Small intestine (tissue), 7 donors: ENCODE measurements at regions not wholly inside any gene's neighbourhood (a gene's known extent, or its start where the extent isn't known, plus 50 kb on each side); places are given as distances from the start of the nearest gene placed in this dataset.

Experiments
- DNase-seq, 2 donors: peaks; one replicate each; pipeline versions ENCODE4 v3.0.0 to v3.0.0-alpha.2; 2013
- FAIRE-seq: peaks from 2 replicates; lab custom pipeline; 2012; peaks lifted over from hg19 to GRCh38; lab: Jason Lieb, UNC
- H3K27ac ChIP-seq, 3 donors: one replicate each; pipeline ENCODE4 v1.5.1; 2013; ENCODE audit warnings: low read length in 2 of 3, mild to moderate bottlenecking in 2 of 3, control low read depth in 1 of 3, inconsistent platforms in 1 of 3, low read depth in 1 of 3, moderate library complexity in 1 of 3
- H3K27me3 ChIP-seq, 3 donors: one replicate each; pipeline ENCODE4 v1.6.1; 2013; ENCODE audit warnings: low read length in 3 of 3, inconsistent platforms in 1 of 3; ENCODE audit not compliant: control insufficient read depth in 3 of 3, insufficient read depth in 3 of 3
- H3K36me3 ChIP-seq, 3 donors: one replicate each; pipeline ENCODE4 v1.6.1; 2013; ENCODE audit warnings: low read length in 3 of 3, inconsistent platforms in 1 of 3, low read depth in 1 of 3, mild to moderate bottlenecking in 1 of 3, moderate library complexity in 1 of 3; ENCODE audit not compliant: control insufficient read depth in 3 of 3, insufficient read depth in 2 of 3
- H3K4me1 ChIP-seq, 3 donors: one replicate each; pipeline ENCODE4 v1.6.1; 2013; ENCODE audit warnings: low read length in 2 of 3, inconsistent platforms in 1 of 3, low read depth in 1 of 3, mild to moderate bottlenecking in 1 of 3, moderate library complexity in 1 of 3; ENCODE audit not compliant: control insufficient read depth in 3 of 3, insufficient read depth in 2 of 3
- H3K4me3 ChIP-seq, 3 donors: one replicate each; pipeline ENCODE4 v1.5.1; 2013; ENCODE audit warnings: low read length in 3 of 3, control low read depth in 1 of 3, inconsistent platforms in 1 of 3, low read depth in 1 of 3, mild to moderate bottlenecking in 1 of 3, moderate library complexity in 1 of 3
- H3K9me3 ChIP-seq, 2 donors: one replicate each; pipeline ENCODE4 v1.6.1; 2013; ENCODE audit warnings: low read depth in 1 of 2, low read length in 1 of 2; ENCODE audit not compliant: control insufficient read depth in 2 of 2, insufficient read depth in 1 of 2
- WGBS, 3 donors: extraction: QIAGEN DNeasy Blood & Tissue Kit; methylation state at CpG; one replicate each; pipeline ENCODE4 v1.1.7; 2013; 5-methylcytosine and 5-hydroxymethylcytosine counted together
- donor health status: healthy with polysubstance abuse.
- donor health status: control.
- donor health status: control.
- donor health status: Bipolar disorder and iron deficiency.
- donor health status: healthy.

DNA sequence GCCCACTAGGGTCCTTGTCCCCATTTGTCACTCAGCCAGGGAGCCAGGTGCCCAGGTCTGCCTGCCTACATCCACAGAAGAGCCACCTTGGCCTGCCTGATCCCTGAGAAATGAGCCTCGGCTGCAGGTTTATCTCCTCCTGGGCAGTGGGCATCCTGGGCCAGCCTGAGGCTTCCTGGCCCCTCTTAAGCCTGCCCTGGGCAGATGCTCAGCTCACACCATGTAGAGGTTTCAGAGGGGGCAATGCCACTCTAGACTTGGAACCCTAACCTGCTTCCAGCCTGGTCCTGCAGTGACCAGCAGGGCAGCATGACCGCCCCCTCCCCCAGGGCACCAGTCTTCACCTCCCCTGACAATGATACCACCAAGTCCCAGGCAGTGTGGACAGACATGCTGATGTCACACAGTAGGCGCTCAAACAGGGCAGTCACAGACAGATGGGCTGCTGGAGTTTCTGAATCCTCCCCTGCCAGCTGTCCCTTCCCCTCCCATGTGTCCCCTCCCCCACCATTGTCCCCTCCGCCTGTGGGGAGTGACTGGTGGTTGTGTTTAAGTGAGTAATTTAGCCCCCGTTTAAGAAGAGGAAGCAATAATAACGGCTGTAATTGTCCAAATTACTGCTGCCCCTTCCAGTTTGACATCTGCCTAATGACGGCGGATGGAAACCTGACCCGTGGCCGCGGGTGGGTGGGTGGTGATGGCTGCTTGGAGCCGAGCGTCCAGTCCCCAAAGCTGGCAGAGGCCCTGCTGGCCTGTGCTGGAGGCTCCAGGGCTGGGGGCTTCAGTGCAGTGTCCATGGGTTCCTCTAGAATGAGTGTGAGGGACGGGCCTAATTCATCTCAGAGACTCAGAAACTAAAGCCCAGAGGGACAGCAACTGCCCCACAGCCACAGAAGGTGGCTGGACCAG lies 147.7 kb downstream of the BARX1 start:
- no peak overlapping the region for H3K4me3 ChIP-seq
- H3K27me3 ChIP-seq = peaks cover 0 to 4% (median 2%) of the 10 kb centered on the region in 3 donors
- DNase-seq (no peak), FAIRE-seq (no peak)
- peaks cover 0 to 4% of the 10 kb centered on the region in 2 donors for H3K9me3 ChIP-seq
- 61 to 62% (median 62%) methylated on average over 14 of the region's 14 CpGs for WGBS, 3 donors
- no peaks in the 10 kb centered on the region for H3K4me1 ChIP-seq
- H3K27ac ChIP-seq = no peak overlapping the region
- H3K36me3 ChIP-seq = no peaks in the 10 kb centered on the region

DNA sequence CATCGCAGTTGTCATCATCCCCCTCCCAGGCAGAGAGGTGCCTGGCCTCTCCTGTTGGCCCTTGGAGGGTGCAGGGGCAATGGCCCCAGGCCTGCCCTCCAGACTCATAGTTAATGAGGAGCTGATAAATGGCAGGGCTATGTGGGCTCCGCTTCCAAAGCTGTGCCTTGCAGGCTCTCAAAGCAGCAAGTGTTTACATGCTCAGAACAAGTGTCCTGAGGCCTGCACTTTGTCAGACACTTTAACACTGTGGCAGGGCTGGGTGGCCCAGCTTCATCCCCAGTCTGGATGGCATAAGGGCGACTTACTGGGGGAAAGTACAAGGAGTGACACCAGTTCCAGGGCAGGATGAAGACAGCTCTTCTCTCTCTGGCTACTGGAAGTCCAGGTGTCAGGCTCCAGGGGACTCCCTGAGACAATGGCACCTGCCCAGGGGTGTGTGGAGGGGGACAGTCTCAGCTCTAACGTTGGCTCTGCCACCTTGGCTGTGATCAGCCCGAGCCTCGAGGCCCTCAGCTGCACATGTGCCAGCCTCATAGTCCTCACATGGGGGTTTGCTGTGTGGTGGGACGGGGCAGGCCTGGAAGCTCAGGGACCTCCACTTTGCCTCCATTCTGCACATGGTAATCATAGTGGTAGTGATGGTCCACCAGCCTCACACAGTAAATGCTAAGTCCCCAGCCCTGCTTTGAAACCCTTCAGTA lies 153.4 kb downstream of the BARX1 start:
- FAIRE-seq (no peak), DNase-seq (no peak)
- Histone ChIP-seq H3K36me3 (no peaks in the 10 kb centered on the region), H3K27ac (no peak overlapping the region), H3K4me1 (no peaks in the 10 kb centered on the region), H3K4me3 (no peak overlapping the region), H3K27me3 (no peaks in the 10 kb centered on the region), H3K9me3 (peaks cover 0 to 2% of the 10 kb centered on the region in 2 donors)
- 68 to 75% (median 70%) methylated on average over 7 of the region's 7 CpGs for WGBS, 3 donors

DNA sequence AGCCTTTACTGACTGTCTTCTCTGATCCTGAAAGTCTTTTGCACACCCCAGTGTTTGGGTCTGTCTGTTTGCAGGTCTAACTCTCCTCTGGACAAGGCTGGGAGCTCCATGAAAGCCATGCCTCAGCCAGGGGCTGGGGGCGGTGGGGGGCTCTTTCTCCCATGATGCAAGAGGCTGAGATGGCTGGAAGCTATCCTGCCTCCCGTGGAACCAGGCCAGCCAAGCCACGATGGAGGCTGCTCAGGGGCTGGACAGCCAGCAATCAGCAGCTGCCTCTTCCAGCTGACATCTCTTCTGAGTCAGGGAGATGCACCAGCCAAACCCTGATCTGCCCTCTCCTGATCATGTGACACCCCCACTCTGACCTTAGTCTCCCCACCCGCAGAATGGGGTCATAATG lies 154.0 kb downstream of the BARX1 start:
- Histone ChIP-seq H3K27ac (no peak overlapping the region), H3K4me3 (no peak overlapping the region), H3K9me3 (peaks cover 0 to 2% of the 10 kb centered on the region in 2 donors), H3K27me3 (no peaks in the 10 kb centered on the region), H3K4me1 (no peaks in the 10 kb centered on the region), H3K36me3 (no peaks in the 10 kb centered on the region)
- DNase-seq (no peak), FAIRE-seq (no peak)
- WGBS, 3 donors = 57 to 85% (median 63%) methylated on average over 4 of the region's 4 CpGs

DNA sequence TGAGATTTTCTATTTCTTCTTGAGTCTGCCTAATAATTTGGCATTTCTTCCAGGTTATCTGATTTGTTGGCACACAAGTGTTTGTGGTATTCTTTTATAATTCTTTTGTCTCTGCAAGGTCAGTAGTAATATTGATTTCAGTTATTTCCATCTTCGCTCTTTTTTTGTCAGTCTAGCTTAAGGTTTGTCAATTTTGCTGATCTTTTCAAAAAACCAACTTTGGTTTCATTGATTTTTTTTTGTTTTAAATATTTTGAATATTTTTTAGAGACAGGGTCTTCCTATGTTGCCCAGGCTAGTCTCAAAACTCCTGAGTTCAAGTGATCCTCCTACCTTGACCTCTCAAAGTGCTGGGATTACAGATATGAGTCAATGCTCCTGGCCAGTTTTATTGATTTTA lies 162.8 kb downstream of the BARX1 start:
- no peaks in the 10 kb centered on the region for H3K27me3 ChIP-seq
- no peaks in the 10 kb centered on the region for H3K4me1 ChIP-seq
- no peak for FAIRE-seq
- H3K9me3 ChIP-seq = no peaks in the 10 kb centered on the region
- no peak overlapping the region for H3K4me3 ChIP-seq
- no peaks in the 10 kb centered on the region for H3K36me3 ChIP-seq
- DNase-seq = no peak
- 92 to 98% (median 94%) methylated on average over 1 of the region's 1 CpG for WGBS, 3 donors
- H3K27ac ChIP-seq = no peak overlapping the region

DNA sequence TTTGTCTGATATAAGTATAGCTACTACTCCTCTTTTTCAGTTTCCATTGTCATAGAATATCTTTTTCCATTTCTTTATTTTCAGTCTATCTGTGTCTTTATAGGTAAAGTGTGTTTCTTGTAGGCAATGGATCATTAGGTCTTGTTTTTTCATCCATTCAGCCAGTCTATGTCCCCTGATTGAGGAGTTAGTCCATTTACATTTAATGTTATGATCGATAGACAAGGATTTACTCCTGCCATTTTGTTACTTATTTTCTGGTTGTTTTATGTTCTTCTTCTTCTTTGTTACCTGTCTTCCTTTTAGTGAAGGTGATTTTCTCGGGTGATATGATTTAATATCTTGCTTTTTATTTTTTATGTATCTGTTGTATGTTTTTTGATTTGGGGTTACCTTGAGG lies 169.0 kb downstream of the BARX1 start:
- Histone ChIP-seq H3K27me3 (no peaks in the 10 kb centered on the region), H3K9me3 (no peaks in the 10 kb centered on the region), H3K27ac (no peak overlapping the region), H3K36me3 (no peaks in the 10 kb centered on the region), H3K4me1 (no peaks in the 10 kb centered on the region), H3K4me3 (no peak overlapping the region)
- DNase-seq = no peak
- FAIRE-seq = no peak
- WGBS, 3 donors = 76 to 83% (median 82%) methylated on average over 2 of the region's 2 CpGs

DNA sequence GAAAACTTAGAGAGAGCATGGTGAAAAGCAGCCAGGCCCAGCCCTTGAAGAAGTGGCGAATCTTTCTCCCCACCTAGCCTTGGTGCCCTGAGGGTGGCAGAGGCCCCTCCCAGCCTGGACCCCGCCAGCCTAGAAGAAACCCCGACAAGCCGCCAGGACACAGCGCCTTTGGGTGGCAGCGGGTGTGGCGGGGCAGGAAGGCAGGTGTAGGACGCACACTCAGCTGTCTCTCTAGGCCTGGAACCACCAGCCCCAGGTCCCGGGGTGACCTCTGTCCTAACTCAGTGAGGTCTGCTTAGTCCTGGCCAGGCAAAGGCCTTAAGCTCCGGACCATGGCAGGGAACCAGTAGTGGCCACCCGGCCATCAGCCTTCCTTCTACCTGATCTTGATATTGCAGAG lies 178.3 kb downstream of the BARX1 start:
- Histone ChIP-seq H3K4me3 (no peak overlapping the region), H3K36me3 (no peaks in the 10 kb centered on the region), H3K27ac (no peak overlapping the region), H3K9me3 (no peaks in the 10 kb centered on the region), H3K4me1 (no peaks in the 10 kb centered on the region), H3K27me3 (no peaks in the 10 kb centered on the region)
- no peak for DNase-seq
- no peak for FAIRE-seq
- WGBS, 3 donors = 82 to 90% (median 89%) methylated on average over 11 of the region's 11 CpGs

DNA sequence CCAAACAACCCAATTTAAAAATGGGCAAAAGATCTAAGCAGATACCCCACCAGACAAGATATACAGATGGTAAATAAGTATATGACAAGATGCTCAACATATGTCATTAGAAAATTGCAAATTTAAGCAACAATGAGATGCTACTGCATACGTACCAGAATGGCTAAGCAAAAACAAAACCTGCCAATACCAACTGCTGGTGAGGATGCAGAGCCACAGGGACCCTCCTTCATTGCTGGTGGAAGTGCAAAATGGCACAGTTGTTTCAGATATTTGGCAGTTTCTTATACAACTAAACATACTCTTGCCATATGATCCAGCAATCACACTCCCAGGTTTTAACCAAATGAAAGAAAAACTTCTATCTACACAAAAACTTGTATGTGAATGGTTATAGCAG lies 178.9 kb downstream of the BARX1 start:
- H3K36me3 ChIP-seq = no peaks in the 10 kb centered on the region
- H3K27ac ChIP-seq = no peak overlapping the region
- no peaks in the 10 kb centered on the region for H3K27me3 ChIP-seq
- WGBS, 3 donors = 62 to 74% (median 69%) methylated on average over 1 of the region's 1 CpG
- H3K9me3 ChIP-seq = no peaks in the 10 kb centered on the region
- H3K4me3 ChIP-seq = no peak overlapping the region
- no peak for DNase-seq
- H3K4me1 ChIP-seq = no peaks in the 10 kb centered on the region
- no peak for FAIRE-seq

DNA sequence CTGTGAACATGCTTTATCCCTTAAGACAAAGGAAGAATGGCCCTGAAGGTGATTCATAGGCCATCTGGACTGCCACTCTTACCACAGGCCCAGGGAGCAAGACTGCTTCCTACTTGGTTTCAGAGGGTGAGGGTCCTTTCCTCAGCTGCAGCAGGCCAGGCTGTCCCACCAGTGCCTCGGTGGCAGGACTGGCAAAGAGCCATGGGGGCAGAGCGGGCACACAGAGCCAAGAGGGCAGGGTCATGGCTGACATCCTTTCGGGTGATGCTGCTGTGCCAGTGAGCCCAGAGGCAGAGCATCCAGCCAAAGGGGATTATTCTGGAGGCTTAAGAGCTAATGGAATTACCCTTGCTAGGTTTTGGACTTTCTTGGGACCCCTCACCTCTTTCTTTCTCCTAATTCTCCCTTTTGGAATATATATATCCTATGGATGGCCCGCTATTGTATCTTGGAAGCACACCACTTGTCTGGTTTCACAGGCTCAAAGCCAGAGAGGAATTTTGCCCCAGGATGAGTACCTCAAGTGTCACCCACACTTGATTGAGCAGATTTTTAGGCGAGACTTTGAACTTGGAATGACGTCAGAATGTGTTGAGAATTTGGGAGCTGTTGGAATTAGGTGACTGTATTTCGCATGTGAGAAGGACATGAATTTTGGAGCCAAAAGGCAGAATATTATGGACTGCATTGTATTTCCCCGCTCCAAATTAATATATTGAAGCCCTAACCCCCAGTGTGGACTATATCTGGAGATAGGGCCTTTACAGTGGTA lies 180.6 kb downstream of the BARX1 start:
- DNase-seq = no peak
- no peaks in the 10 kb centered on the region for H3K36me3 ChIP-seq
- FAIRE-seq = no peak

More for the DNA sequence above, 180.6 kb downstream of the BARX1 start:
- H3K27me3 ChIP-seq = no peaks in the 10 kb centered on the region
- WGBS, 3 donors = 81 to 87% (median 83%) methylated on average over 8 of the region's 8 CpGs
- H3K9me3 ChIP-seq = no peaks in the 10 kb centered on the region
- no peak overlapping the region for H3K4me3 ChIP-seq
- H3K4me1 ChIP-seq = no peaks in the 10 kb centered on the region
- H3K27ac ChIP-seq = no peak overlapping the region
